Endothelial cell of umbilical vein (primary cell): ENCODE measurements at regions not wholly inside any gene's neighbourhood (a gene's known extent, or its start where the extent isn't known, plus 50 kb on each side); places are given as distances from the start of the nearest gene placed in this dataset.

Experiments
- BruUV-seq: library from RNA; stranded (reverse); fragments of 400-500 nt; replicated peaks from 2 replicates; lab custom pipeline; 2021; lab: Mats Ljungman, UMichigan
- CTCF ChIA-PET: fragments of 300-600, 350-600 bp; sonication (Branson Sonifier 250); formaldehyde crosslinking; loops from one replicate; lab custom pipeline; 2021; ENCODE audit warnings: antibody characterized with exemption, inconsistent platforms; lab: Charles Lee
- POLR2A ChIA-PET: fragments of 300-600, 350-600 bp; sonication (Branson Sonifier 250); formaldehyde crosslinking; loops from one replicate; lab custom pipeline; 2021; ENCODE audit warnings: antibody characterized with exemption, inconsistent platforms; lab: Charles Lee
- DNase-seq: peaks from one replicate; pipeline ENCODE4 v3.0.0-alpha.2; 2011; ENCODE audit warnings: low read depth, low spot score
- FAIRE-seq: peaks from 2 replicates; lab custom pipeline; 2011; peaks lifted over from hg19 to GRCh38; lab: Jason Lieb, UNC
- H2AFZ ChIP-seq: 2 replicates; pipeline ENCODE4 v1.6.0; 2012; ENCODE audit warnings: low read depth, low read length, control low read depth, inconsistent platforms
- H3K27ac ChIP-seq: 2 replicates; pipeline ENCODE4 v1.5.1; 2011; ENCODE audit warnings: low read depth, mild to moderate bottlenecking, control low read depth, low read length, moderate library complexity; ENCODE audit not compliant: insufficient read depth
- H3K27me3 ChIP-seq, 2 experiments: 2 replicates each; pipeline versions ENCODE4 v1.6.0 to v1.6.1; 2011; ENCODE audit warnings: low read length in 2 of 2, mixed read lengths in 1 of 2; ENCODE audit not compliant: control insufficient read depth in 2 of 2, insufficient read depth in 2 of 2
- H3K36me3 ChIP-seq, 2 experiments: 2 replicates in 1 of 2; 3 replicates in 1 of 2; pipeline ENCODE4 v1.5.1; 2011; ENCODE audit warnings: low read length in 2 of 2, mild to moderate bottlenecking in 1 of 2, moderate library complexity in 1 of 2; ENCODE audit not compliant: control insufficient read depth in 2 of 2, insufficient read depth in 2 of 2; ENCODE audit errors: extremely low read depth in 1 of 2
- H3K4me1 ChIP-seq: 3 replicates; pipeline ENCODE4 v1.5.1; 2011; ENCODE audit warnings: mild to moderate bottlenecking, low read length; ENCODE audit not compliant: control insufficient read depth, insufficient read depth; ENCODE audit errors: extremely low read depth
- H3K4me2 ChIP-seq: 2 replicates; pipeline ENCODE4 v1.6.1; 2011; ENCODE audit warnings: low read length, control low read depth, mixed read lengths; ENCODE audit not compliant: insufficient read depth
- H3K4me3 ChIP-seq, 3 experiments: fragments of 200-600 bp in 1 of 3; sonication (generic), shearing (Covaris generic) in 1 of 3; replicated peaks in 1 of 3; 2 replicates each; pipeline ENCODE4 v1.5.1; 2011 to 2016; ENCODE audit warnings: control low read depth in 3 of 3, low read length in 3 of 3, mild to moderate bottlenecking in 2 of 3, inconsistent platforms in 1 of 3, low read depth in 1 of 3, moderate library complexity in 1 of 3; ENCODE audit not compliant: insufficient read depth in 1 of 3
- H3K79me2 ChIP-seq: 2 replicates; pipeline ENCODE4 v1.6.0; 2012; ENCODE audit warnings: low read length, inconsistent platforms; ENCODE audit not compliant: control insufficient read depth, insufficient read depth
- H3K9ac ChIP-seq: replicated peaks from 2 replicates; pipeline ENCODE3; 2011; ENCODE audit warnings: low read length, control low read depth; ENCODE audit not compliant: insufficient read depth; ENCODE audit errors: extremely low read depth
- H3K9me1 ChIP-seq: replicated peaks from 3 replicates; pipeline ENCODE4 v1.6.0; 2011; ENCODE audit warnings: mild to moderate bottlenecking, low read length; ENCODE audit not compliant: control insufficient read depth, insufficient read depth; ENCODE audit errors: extremely low read depth
- H3K9me3 ChIP-seq: replicated peaks from 2 replicates; pipeline ENCODE4 v1.5.1; 2012; ENCODE audit warnings: low read length, inconsistent platforms; ENCODE audit not compliant: control insufficient read depth, insufficient read depth
- H4K20me1 ChIP-seq: replicated peaks from 2 replicates; pipeline ENCODE3; 2011; ENCODE audit warnings: mild to moderate bottlenecking, low read length; ENCODE audit not compliant: control insufficient read depth, insufficient read depth; ENCODE audit errors: extremely low read depth
- FOS ChIP-seq: IDR thresholded peaks from 2 replicates; pipeline ENCODE4 v1.6.1; 2011; ENCODE audit warnings: mild to moderate bottlenecking, low read length, moderate library complexity, borderline replicate concordance; ENCODE audit not compliant: insufficient read depth
- GATA2 ChIP-seq: IDR thresholded peaks from 2 replicates; pipeline ENCODE4 v1.7.0; 2011; ENCODE audit warnings: low read depth, mild to moderate bottlenecking, moderate library complexity, mixed read lengths, low read length; ENCODE audit not compliant: insufficient read length, insufficient read depth
- JUN ChIP-seq: IDR thresholded peaks from 2 replicates; pipeline ENCODE4 v1.6.1; 2011; ENCODE audit warnings: borderline replicate concordance, low read depth; ENCODE audit not compliant: insufficient read length, insufficient read depth
- POLR2AphosphoS5 ChIP-seq: IDR thresholded peaks from 2 replicates; pipeline ENCODE4 v1.6.1; 2012; ENCODE audit warnings: low read depth, mild to moderate bottlenecking, control low read depth, low read length, moderate library complexity; ENCODE audit not compliant: insufficient read depth
- dilution Hi-C: fragments of 300-500 bp; cut with MboI; formaldehyde crosslinking; loops from one replicate; pipeline ENCODE4 v1.15.0; 2019; ENCODE audit warnings: low sequenced_read_pairs; ENCODE audit not compliant: extremely low pct_ligation_motif_present
- intact Hi-C: fragments of 100-400 bp; cut with micrococcal nuclease; formaldehyde crosslinking; loops from one replicate; pipeline ENCODE4 v1.10.0; 2022

DNA sequence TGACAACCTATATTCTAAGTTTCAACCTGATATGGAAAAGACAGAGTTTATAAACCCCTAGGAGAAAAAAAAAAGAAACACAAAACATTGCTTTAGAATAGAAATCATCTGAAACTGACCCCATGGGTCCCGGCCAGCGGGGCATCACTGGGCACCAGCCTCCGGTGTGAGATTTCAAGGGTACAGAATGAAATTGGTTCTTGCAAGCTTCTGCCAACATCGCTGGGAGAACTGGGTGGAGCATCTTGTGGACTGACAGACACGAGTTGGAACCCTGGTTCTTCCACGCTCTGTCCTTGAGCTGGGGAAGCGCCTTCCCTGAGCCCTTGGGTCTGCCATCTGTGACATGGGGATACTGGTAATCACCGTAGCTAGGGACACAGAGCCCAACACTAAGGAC lies 173.6 kb downstream of the PHETA1 start:
- H3K9ac ChIP-seq: no peak overlapping the region
- no peaks in the 10 kb centered on the region for H3K27me3 ChIP-seq
- H3K27ac ChIP-seq: no peak overlapping the region
- no peaks in the 10 kb centered on the region for H3K79me2 ChIP-seq
- DNase-seq (no peak), FAIRE-seq (no peak)
- intact Hi-C loops (no loop called here), dilution Hi-C loops (no loop called here)
- H3K4me3 ChIP-seq: no peak overlapping the region
- H3K4me2 ChIP-seq: no peak overlapping the region
- no peaks in the 10 kb centered on the region for H3K4me1 ChIP-seq
- H3K9me3 ChIP-seq: no peaks in the 10 kb centered on the region
- TF ChIP-seq JUN (no peak), GATA2 (no peak)
- no peaks in the 10 kb centered on the region for H3K36me3 ChIP-seq
- ChIA-PET CTCF (no interaction called here), POLR2A (no interaction called here)
- no peaks in the 10 kb centered on the region for H4K20me1 ChIP-seq
- H3K9me1 ChIP-seq: no peaks in the 10 kb centered on the region
- BruUV-seq: no TSS peak
- no peak overlapping the region for H2AFZ ChIP-seq

- dilution Hi-C loops (no loop called here), intact Hi-C loops (no loop called here)
- Histone ChIP-seq H3K9me1 (no peaks in the 10 kb centered on the region), H3K9ac (no peak overlapping the region), H3K27ac (no peak overlapping the region), H3K9me3 (no peaks in the 10 kb centered on the region), H4K20me1 (no peaks in the 10 kb centered on the region), H3K36me3 (no peaks in the 10 kb centered on the region), H2AFZ (no peak overlapping the region), H3K4me2 (no peak overlapping the region), H3K4me1 (no peaks in the 10 kb centered on the region), H3K27me3 (no peaks in the 10 kb centered on the region), H3K4me3 (no peak overlapping the region), H3K79me2 (no peaks in the 10 kb centered on the region)
- DNase-seq: no peak
- TF ChIP-seq FOS (no peak), JUN (no peak), POLR2AphosphoS5 (no peak)
- no TSS peak for BruUV-seq
- CTCF ChIA-PET: interaction anchor here (1.2 kb wide), 1 partner anchor 10 kb away, joined by 3 read pairs; no protein-coding TSS in a partner anchor
- POLR2A ChIA-PET: no interaction called here
- no peak for FAIRE-seq
Observed at GRCh38 chr12:111194703-111195051, 174.2 kb downstream of the PHETA1 start.
